T-helper 22 cell (primary cell): ENCODE measurements at regions not wholly inside any gene's neighbourhood (a gene's known extent, or its start where the extent isn't known, plus 50 kb on each side); places are given as distances from the start of the nearest gene placed in this dataset.

ENCODE experiments used
- DNase-seq: peaks from one replicate; pipeline ENCODE4 v3.0.0-alpha.2; 2020; ENCODE audit warnings: low read depth

DNA sequence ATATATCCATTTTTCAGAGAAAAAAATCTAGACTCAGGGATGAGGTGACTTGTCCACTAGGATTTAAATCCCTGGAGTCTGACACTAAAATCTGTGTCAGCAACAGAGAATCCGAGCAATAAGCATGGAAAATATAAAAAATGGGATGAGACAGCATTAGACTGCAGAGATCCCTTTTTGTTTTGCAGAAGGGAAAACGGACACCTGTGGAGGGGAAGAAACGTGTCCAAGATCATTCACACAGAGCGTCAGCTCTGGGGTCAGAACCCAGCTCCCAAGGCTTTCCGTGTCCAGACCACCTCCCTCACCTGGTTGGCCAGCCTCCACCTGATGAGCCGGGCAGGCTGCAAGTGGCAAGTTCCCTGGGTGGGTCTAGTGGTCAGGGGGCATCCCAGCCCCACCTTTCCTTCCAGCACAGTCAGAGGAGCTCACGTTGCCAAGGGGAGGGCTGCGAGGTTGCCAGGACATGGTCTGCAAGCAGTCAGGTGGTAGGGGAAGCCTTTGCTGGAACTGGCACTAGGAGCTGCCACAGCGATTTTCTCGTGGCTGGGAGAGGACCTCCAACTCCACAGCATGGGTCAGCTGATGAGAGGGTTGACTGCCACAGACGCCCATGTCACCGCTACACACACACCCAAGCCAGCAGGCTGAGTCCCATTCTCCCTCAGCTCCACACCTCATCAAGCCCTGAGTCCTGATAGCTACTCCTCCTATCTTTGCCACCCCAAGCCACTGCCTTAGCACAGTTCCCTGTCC, 65.9 kb upstream of the CPLX2 start:
- DNase-seq = no peak

DNA sequence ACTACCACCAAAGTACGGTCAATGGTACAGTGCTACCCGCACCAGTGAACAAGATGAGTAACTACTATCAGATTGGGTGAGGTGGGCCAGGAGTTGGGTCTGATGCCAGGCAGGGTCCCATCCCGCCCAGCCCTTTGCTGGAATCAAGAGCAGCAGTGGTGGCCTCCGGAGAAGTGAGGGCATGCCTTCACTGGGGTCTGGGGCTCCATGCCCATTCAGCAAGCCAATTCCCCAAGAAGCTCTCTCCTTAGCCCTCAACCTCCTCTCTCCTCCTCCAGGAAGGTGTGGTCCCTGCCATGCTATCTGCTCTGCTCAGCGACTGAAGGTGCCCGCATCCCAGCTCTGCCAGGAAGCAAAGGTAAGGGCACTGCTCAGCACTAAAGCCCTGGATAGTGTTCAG, 62.7 kb upstream of the CPLX2 start:
- DNase-seq = no peak

- DNase-seq = no peak
Measured at GRCh38 chr5:175809531-175810121, 61.8 kb upstream of the CPLX2 start.

- no peak for DNase-seq
Measured at GRCh38 chr5:175810457-175810856, 60.9 kb upstream of the CPLX2 start.

DNA sequence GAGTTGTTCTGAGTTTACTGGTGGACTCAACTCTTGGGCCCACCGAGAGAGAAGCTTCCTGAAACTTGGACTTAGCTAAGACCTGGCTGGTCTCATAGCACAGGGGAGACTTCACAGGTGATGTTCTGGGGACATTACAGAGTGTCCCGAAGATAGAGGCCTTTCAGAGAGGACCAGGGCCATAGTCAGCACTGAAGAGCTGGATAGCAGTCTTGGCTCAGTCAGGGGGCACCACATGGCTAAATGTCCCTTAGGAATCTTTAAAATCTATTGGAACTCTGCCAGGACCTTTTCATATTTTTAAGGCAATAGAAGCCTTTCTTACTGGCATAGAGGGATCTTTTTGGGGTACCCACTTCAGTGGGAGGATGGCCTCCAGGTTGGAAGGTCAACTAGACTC, 59.8 kb upstream of the CPLX2 start:
- no peak for DNase-seq

GRCh38 chr5:175813943-175814630, 57.3 kb upstream of the CPLX2 start:
- DNase-seq = no peak

GRCh38 chr5:175814691-175815090, 56.7 kb upstream of the CPLX2 start:
- DNase-seq = no peak

DNA sequence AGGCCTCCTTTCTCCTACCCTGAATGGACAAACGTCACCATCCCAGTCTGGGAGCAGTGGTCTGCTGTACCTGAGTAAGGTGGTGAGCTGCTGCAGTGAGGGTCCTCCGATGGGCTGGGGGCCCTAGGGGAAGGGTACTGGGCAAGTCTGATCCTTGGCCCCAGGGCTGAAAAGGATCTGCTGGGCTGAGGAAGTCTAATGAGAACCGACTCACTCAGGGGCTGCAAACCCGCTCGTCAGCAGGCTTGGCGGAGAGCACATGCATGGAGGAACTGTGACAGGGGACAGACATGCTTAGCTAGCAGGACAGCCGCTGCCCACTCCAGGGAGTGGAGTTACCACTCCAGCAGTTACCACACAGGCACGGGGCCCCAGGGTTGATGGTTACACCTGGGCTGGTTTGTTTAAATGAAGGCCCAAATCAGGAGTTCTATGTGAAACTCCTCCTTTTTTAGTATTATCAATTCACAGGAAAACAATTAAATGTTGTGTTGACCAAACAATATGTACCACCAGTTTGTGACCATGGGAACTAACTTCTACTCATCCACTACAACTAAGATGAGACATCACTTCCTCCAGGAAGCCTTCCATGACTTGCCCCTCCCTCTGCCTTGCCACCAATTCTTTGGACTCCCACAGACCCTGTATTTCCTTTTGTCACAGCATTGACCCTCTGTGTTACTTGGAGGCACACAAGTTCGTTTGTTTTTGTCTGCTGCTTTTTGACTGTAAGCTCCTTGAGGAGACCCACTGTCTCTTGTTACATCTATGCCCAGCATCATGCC, 56.1 kb upstream of the CPLX2 start:
- DNase-seq = no peak

DNA sequence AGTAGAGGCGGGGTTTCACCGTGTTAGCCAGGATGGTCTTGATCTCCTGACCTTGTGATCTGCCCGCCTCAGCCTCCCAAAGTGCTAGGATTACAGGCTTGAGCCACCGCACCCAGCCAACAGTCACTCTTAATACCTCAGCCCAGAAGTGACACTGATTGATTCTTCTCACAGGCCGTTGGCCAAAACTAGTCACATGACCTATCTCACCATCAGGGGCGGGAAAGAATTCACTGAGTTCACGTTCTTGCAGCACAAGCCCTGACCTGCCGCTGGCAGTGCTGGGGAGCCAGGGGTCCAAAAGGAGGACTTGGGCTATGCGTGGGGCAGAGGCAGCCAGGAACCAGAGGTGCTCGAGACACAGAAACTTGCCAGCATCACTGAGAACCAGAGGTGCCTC, 55.0 kb upstream of the CPLX2 start:
- no peak for DNase-seq

DNA sequence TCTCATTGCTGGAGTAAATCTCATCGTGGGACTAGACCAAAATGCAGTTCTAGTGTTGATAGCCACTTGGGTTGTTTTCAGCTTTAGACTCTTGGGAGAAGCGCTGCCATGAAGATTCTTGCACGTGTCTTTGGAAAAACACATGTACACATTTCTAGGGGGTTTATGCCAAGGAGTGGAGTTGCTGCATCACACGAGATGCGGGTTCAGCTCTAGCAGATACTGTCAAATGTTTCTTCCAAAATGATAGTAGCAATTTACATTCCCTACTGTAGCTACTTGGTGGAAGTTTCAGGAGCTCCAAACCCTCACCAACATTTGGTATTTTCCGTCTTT, 52.3 kb upstream of the CPLX2 start:
- no peak for DNase-seq

DNA sequence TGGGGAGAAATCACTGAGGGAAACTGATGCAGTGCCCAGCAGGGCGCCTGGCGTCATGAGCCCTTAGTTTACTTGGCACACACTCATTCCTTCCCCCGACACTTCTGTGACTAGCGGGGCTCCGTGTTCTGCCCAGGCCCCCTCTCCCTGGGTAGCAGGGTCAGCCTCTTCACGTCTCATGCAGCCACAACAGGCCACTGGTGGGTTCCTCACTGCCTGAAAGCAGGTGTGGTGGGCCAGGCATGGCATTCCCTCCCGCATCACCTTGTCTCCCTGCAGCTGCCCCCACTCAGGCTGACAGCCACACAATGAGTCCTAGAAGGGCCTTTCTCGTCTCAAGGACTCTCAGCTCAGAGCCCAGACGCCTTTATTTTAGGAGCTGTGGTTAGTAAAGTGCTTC, 51.1 kb upstream of the CPLX2 start:
- DNase-seq = no peak
